Mesenchymal stem cell (in vitro differentiated cells and primary cell): ENCODE measurements at regions not wholly inside any gene's neighbourhood (a gene's known extent, or its start where the extent isn't known, plus 50 kb on each side); places are given as distances from the start of the nearest gene placed in this dataset.

Experiments used
- DNase-seq: peaks from one replicate; pipeline ENCODE4 v3.0.0-alpha.2; 2013
- H2AFZ ChIP-seq: one replicate; pipeline ENCODE4 v1.6.1; 2013; ENCODE audit warnings: low read depth, mild to moderate bottlenecking, control low read depth, inconsistent platforms, low read length, moderate library complexity
- H2AK5ac ChIP-seq: 2 replicates; pipeline ENCODE4 v1.6.1; 2013; ENCODE audit warnings: low read length, moderate library complexity, mild to moderate bottlenecking, inconsistent platforms; ENCODE audit not compliant: severe bottlenecking
- H2BK120ac ChIP-seq: one replicate; pipeline ENCODE4 v1.6.1; 2013; ENCODE audit warnings: low read depth, mild to moderate bottlenecking, inconsistent platforms, low read length, moderate library complexity
- H2BK12ac ChIP-seq, 2 experiments: one replicate each; pipeline ENCODE4 v1.6.1; 2013; ENCODE audit warnings: inconsistent platforms in 2 of 2, low read length in 2 of 2, mild to moderate bottlenecking in 2 of 2, moderate library complexity in 2 of 2, control low read depth in 1 of 2
- H2BK15ac ChIP-seq: one replicate; pipeline ENCODE4 v1.6.1; 2013; ENCODE audit warnings: mild to moderate bottlenecking, low read depth, inconsistent platforms; ENCODE audit not compliant: poor library complexity, severe bottlenecking
- H2BK5ac ChIP-seq: 2 replicates; pipeline ENCODE4 v1.6.1; 2013; ENCODE audit warnings: low read depth, mild to moderate bottlenecking, low read length, control low read depth, inconsistent platforms; ENCODE audit not compliant: poor library complexity, severe bottlenecking
- H3K14ac ChIP-seq, 2 experiments: one replicate each; pipeline ENCODE4 v1.6.1; 2013; ENCODE audit warnings: inconsistent platforms in 2 of 2, low read length in 2 of 2, control low read depth in 1 of 2, mild to moderate bottlenecking in 1 of 2, moderate library complexity in 1 of 2
- H3K18ac ChIP-seq, 2 experiments: one replicate each; pipeline ENCODE4 v1.6.1; 2013; ENCODE audit warnings: inconsistent platforms in 2 of 2, low read length in 2 of 2, control low read depth in 1 of 2, low read depth in 1 of 2, mild to moderate bottlenecking in 1 of 2
- H3K23ac ChIP-seq, 2 experiments: one replicate each; pipeline ENCODE4 v1.6.1; 2013; ENCODE audit warnings: inconsistent platforms in 2 of 2, low read length in 2 of 2, mild to moderate bottlenecking in 2 of 2, moderate library complexity in 2 of 2, control low read depth in 1 of 2
- H3K27ac ChIP-seq: 2 replicates; pipeline ENCODE4 v1.5.1; 2013; ENCODE audit warnings: mild to moderate bottlenecking, moderate library complexity, low read length, control low read depth, inconsistent platforms; ENCODE audit not compliant: poor library complexity, severe bottlenecking
- H3K27me3 ChIP-seq, 2 experiments: 2 replicates each; pipeline versions ENCODE4 v1.6.1 to v1.7.0; 2013; ENCODE audit warnings: low read length in 2 of 2, mild to moderate bottlenecking in 2 of 2, moderate library complexity in 2 of 2, control low read depth in 1 of 2, inconsistent platforms in 1 of 2; ENCODE audit not compliant: control insufficient read depth in 1 of 2, insufficient read depth in 1 of 2
- H3K36me3 ChIP-seq, 2 experiments: 2 replicates each; pipeline versions ENCODE4 v1.6.1 to v1.7.0; 2013; ENCODE audit warnings: low read length in 2 of 2, control low read depth in 1 of 2, inconsistent platforms in 1 of 2, low read depth in 1 of 2, mild to moderate bottlenecking in 1 of 2; ENCODE audit not compliant: insufficient read depth in 2 of 2, control insufficient read depth in 1 of 2
- H3K4ac ChIP-seq, 2 experiments: one replicate each; pipeline ENCODE4 v1.6.1; 2013; ENCODE audit warnings: inconsistent platforms in 2 of 2, low read length in 2 of 2, mild to moderate bottlenecking in 2 of 2, moderate library complexity in 2 of 2, control low read depth in 1 of 2, low read depth in 1 of 2
- H3K4me1 ChIP-seq: 2 replicates; pipeline ENCODE4 v1.6.1; 2013; ENCODE audit warnings: low read depth, low read length, control low read depth; ENCODE audit not compliant: control insufficient read depth, insufficient read depth
- H3K4me2 ChIP-seq: 2 replicates; pipeline ENCODE4 v1.6.1; 2013; ENCODE audit warnings: low read length, mild to moderate bottlenecking, inconsistent platforms; ENCODE audit not compliant: poor library complexity, severe bottlenecking
- H3K4me3 ChIP-seq, 2 experiments: 2 replicates each; pipeline versions ENCODE4 v1.5.1 to v1.7.0; 2013; ENCODE audit warnings: low read length in 2 of 2, mild to moderate bottlenecking in 2 of 2, control low read depth in 1 of 2, low read depth in 1 of 2; ENCODE audit not compliant: insufficient read depth in 1 of 2
- H3K79me1 ChIP-seq: replicated peaks from 2 replicates; pipeline ENCODE4 v1.6.1; 2013; ENCODE audit warnings: mild to moderate bottlenecking, control low read depth, low read length, inconsistent platforms; ENCODE audit not compliant: poor library complexity, severe bottlenecking
- H3K9ac ChIP-seq: 2 replicates; pipeline ENCODE4 v1.7.0; 2013; ENCODE audit warnings: mild to moderate bottlenecking, low read length, moderate library complexity
- H3K9me3 ChIP-seq: 2 replicates; pipeline ENCODE4 v1.7.0; 2013; ENCODE audit warnings: mild to moderate bottlenecking, low read length; ENCODE audit not compliant: control insufficient read depth
- H4K8ac ChIP-seq: one replicate; pipeline ENCODE4 v1.6.1; 2013; ENCODE audit warnings: inconsistent platforms, mild to moderate bottlenecking, low read length, moderate library complexity
- H4K91ac ChIP-seq: one replicate; pipeline ENCODE4 v1.6.1; 2013; ENCODE audit warnings: mild to moderate bottlenecking, low read length, inconsistent platforms
- WGBS: methylation state at CpG from one replicate; pipeline ENCODE4 v1.1.7; 2013; ENCODE audit warnings: mixed read lengths; 5-methylcytosine and 5-hydroxymethylcytosine counted together

DNA sequence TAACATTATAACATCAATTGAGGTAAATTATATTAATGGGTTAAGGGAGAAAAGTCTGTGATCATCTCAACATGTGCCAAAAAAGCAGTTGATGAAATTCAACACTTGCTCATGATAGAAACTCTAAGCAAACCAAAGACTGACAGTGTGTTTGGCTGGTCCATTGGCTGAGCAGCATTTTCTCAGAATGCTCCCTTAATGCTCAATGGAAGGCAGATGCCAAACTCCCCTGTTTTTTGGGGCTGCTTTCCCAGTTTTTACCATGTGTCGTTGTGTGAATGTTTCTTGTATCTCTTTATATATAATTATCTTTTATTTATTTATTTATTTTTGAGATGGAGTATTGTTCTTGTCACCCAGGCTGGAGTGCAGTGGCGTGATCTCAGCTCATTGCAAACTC is 114.7 kb downstream of the SEC23IP start:
- Histone ChIP-seq H3K79me1 (no peaks in the 10 kb centered on the region), H2BK5ac (no peak overlapping the region), H3K4me3 (no peak overlapping the region), H3K9ac (no peak overlapping the region), H3K14ac (no peak overlapping the region), H2BK15ac (no peak overlapping the region), H3K4me2 (no peak overlapping the region), H4K8ac (no peak overlapping the region), H2BK12ac (no peak overlapping the region), H3K27me3 (peaks cover 0 to 3% of the 10 kb centered on the region in 2 experiments), H2AFZ (no peak overlapping the region), H3K27ac (no peak overlapping the region), H2AK5ac (no peak overlapping the region), H3K4me1 (no peaks in the 10 kb centered on the region), H4K91ac (no peak overlapping the region), H3K23ac (no peak overlapping the region), H3K4ac (no peak overlapping the region), H2BK120ac (no peak overlapping the region), H3K18ac (no peak overlapping the region), H3K36me3 (no peaks in the 10 kb centered on the region), H3K9me3 (no peaks in the 10 kb centered on the region)
- 75% methylated on average over 1 of the region's 2 CpGs for WGBS
- DNase-seq = no peak

DNA sequence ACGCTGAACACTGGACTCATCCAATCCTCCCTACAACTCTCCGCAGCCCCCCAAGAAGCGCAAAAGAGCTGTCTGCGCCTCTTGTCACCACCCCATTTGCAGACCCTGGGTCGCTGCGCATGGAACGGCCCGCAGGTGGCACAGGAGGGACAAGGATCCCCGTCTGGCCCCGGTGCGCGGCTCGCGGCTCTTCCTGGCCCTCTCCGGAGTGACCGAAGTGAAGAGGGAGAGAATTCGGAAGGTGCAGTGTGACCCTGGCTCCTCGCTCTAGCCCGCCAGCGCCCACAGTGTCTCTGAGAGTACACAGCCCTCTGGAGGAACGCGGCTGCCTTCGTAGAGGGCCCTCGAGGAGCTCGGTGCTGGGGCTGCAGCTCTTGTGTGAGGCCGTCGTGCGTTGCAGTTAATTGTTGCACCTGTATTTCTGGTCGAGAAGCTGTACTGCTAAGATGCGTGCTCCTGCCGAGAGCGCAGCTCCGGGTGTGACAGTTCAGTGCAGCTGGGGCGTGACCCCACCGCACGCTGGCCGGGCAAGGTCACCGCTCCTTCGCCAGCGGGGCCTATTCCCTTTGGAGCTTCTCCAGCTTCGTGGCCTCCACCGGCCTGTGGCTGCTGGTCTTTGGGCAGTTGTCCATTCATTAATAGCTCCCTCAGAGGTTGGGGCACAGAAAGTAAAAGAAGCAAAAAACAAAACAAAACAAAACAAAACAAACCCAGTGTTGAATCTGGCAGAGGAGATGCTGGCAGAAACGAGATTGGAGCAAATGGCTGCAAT is 119.0 kb downstream of the SEC23IP start:
- Histone ChIP-seq H4K91ac (no peak overlapping the region), H3K4ac (no peak overlapping the region), H3K9ac (no peak overlapping the region), H3K4me1 (no peaks in the 10 kb centered on the region), H3K79me1 (no peaks in the 10 kb centered on the region), H4K8ac (no peak overlapping the region), H3K27ac (no peak overlapping the region), H2AFZ (no peak overlapping the region), H3K14ac (no peak overlapping the region), H2BK120ac (no peak overlapping the region), H3K18ac (no peak overlapping the region), H3K4me3 (no peak overlapping the region), H2BK5ac (no peak overlapping the region), H2AK5ac (no peak overlapping the region), H2BK15ac (no peak overlapping the region), H3K9me3 (no peaks in the 10 kb centered on the region), H3K4me2 (no peak overlapping the region), H3K27me3 (peaks cover 0 to 3% of the 10 kb centered on the region in 2 experiments), H3K36me3 (no peaks in the 10 kb centered on the region), H2BK12ac (no peak overlapping the region), H3K23ac (no peak overlapping the region)
- 75% methylated on average over 42 of the region's 43 CpGs for WGBS
- no peak for DNase-seq

DNA sequence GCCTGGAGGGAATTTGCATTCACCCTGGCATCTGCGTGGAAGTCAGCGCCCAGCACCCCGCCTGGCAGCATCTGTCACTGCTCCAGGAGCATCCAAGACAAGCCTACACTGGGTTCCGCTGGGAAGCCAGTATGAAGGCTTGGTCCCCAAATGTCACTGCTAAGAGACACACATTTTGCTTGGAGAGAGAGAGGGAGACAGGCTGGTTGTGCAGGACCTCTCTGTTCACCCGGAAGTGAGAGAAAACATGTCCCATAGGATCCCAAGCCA is 119.5 kb downstream of the SEC23IP start:
- Histone ChIP-seq H3K9me3 (no peaks in the 10 kb centered on the region), H3K4me3 (no peak overlapping the region), H4K91ac (no peak overlapping the region), H3K23ac (no peak overlapping the region), H2BK15ac (no peak overlapping the region), H3K27ac (no peak overlapping the region), H2BK5ac (no peak overlapping the region), H3K4me1 (no peaks in the 10 kb centered on the region), H2AFZ (no peak overlapping the region), H3K14ac (no peak overlapping the region), H2BK120ac (no peak overlapping the region), H3K18ac (no peak overlapping the region), H4K8ac (no peak overlapping the region), H3K4ac (no peak overlapping the region), H3K36me3 (no peaks in the 10 kb centered on the region), H3K27me3 (peaks cover 0 to 3% of the 10 kb centered on the region in 2 experiments), H3K79me1 (no peaks in the 10 kb centered on the region), H2BK12ac (no peak overlapping the region), H3K9ac (no peak overlapping the region), H3K4me2 (no peak overlapping the region), H2AK5ac (no peak overlapping the region)
- no peak for DNase-seq
- 90% methylated on average over 5 of the region's 5 CpGs for WGBS

DNA sequence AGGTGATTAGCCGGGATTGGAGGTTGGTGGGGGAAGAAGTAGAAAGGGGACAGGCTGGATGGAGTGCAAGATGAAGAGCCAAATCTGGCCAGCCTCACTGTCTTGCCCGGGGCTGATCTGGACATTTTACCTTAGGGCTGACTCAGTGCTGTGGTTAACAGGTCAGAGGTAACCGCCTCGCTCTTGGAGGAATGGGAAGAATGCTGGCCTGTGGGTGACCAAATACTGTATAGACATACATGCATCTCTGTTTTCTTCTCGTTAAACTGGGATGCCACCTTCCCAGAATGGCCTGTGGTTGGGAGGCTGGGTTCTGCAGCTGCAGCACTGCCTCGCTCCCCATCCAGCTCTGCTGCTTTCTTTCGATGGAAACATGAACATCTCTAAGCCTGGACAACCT is 120.0 kb downstream of the SEC23IP start:
- H3K14ac ChIP-seq = no peak overlapping the region
- H2BK12ac ChIP-seq = no peak overlapping the region
- no peak overlapping the region for H3K23ac ChIP-seq
- no peak overlapping the region for H4K91ac ChIP-seq
- H3K79me1 ChIP-seq = no peaks in the 10 kb centered on the region
- no peak overlapping the region for H4K8ac ChIP-seq
- no peak overlapping the region for H2BK15ac ChIP-seq
- no peak overlapping the region for H3K4me2 ChIP-seq
- no peaks in the 10 kb centered on the region for H3K4me1 ChIP-seq
- H3K9ac ChIP-seq = no peak overlapping the region
- H3K4me3 ChIP-seq = no peak overlapping the region
- H2BK5ac ChIP-seq = no peak overlapping the region
- H2AK5ac ChIP-seq = no peak overlapping the region
- H3K4ac ChIP-seq = no peak overlapping the region
- no peaks in the 10 kb centered on the region for H3K9me3 ChIP-seq
- H3K36me3 ChIP-seq = no peaks in the 10 kb centered on the region
- no peak overlapping the region for H3K18ac ChIP-seq
- no peak overlapping the region for H2BK120ac ChIP-seq
- no peak overlapping the region for H2AFZ ChIP-seq
- H3K27ac ChIP-seq = no peak overlapping the region
- DNase-seq = no peak
- 77% methylated on average over 6 of the region's 7 CpGs for WGBS
- H3K27me3 ChIP-seq = peaks cover 0 to 3% of the 10 kb centered on the region in 2 experiments
